ENCODE measurements at regions not wholly inside any gene's neighbourhood (a gene's known extent, or its start where the extent isn't known, plus 50 kb on each side); places are given as distances from the start of the nearest gene placed in this dataset.

DNA sequence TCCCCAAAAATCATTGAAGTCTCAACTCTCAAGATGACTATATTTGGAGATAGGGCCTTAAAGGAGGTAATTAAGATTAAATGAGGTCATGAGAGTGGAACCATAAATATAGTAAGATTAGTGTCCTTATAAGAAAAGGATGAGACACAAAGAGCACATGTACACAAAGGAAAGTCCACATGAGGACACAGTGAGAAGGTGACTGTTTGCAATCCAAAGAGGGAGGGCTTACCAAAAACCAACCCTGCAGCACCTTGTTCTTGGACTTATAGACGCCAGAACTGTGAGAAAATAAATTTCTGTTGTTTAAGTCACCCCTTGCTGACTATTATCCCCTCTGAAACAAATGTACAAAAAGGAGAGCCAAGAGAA, 150.4 kb upstream of the SMLR1 start:
- Histone ChIP-seq H3K36me3 (ENCODE audit: control insufficient read depth, insufficient read depth, low read length) (no peaks in the 10 kb centered on the region), H3K27me3 (ENCODE audit: control insufficient read depth, insufficient read depth, low read length, poor library complexity, severe bottlenecking) (no peaks in the 10 kb centered on the region), H3K9ac (ENCODE audit: extremely low read depth, low read length, poor library complexity, severe bottlenecking) (no peak overlapping the region), H3K4me3 (ENCODE audit: low read length) (no peak overlapping the region), H3K27ac (ENCODE audit: low read depth, low read length) (no peak overlapping the region), H3K4me1 (ENCODE audit: control insufficient read depth, insufficient read depth, low read length) (no peaks in the 10 kb centered on the region), H3K9me3 (ENCODE audit: control insufficient read depth, low read length) (no peaks in the 10 kb centered on the region)
- no peaks in the 10 kb centered on the region for H3K9me3 Mint-ChIP-seq
- no peaks in the 10 kb centered on the region for H3K27me3 Mint-ChIP-seq (ENCODE audit: insufficient read depth)
- WGBS, 2 experiments (ENCODE audit: insufficient coverage in 1 of 2, insufficient read length in 1 of 2): 80 to 88% methylated on average over 1 of the region's 1 CpG
- no peak for DNase-seq
- no peak overlapping the region for H3K4me3 Mint-ChIP-seq
- TF ChIP-seq, protein P1, sequence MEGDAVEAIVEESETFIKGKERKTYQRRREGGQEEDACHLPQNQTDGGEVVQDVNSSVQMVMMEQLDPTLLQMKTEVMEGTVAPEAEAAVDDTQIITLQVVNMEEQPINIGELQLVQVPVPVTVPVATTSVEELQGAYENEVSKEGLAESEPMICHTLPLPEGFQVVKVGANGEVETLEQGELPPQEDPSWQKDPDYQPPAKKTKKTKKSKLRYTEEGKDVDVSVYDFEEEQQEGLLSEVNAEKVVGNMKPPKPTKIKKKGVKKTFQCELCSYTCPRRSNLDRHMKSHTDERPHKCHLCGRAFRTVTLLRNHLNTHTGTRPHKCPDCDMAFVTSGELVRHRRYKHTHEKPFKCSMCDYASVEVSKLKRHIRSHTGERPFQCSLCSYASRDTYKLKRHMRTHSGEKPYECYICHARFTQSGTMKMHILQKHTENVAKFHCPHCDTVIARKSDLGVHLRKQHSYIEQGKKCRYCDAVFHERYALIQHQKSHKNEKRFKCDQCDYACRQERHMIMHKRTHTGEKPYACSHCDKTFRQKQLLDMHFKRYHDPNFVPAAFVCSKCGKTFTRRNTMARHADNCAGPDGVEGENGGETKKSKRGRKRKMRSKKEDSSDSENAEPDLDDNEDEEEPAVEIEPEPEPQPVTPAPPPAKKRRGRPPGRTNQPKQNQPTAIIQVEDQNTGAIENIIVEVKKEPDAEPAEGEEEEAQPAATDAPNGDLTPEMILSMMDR (conservative IDR thresholded peaks at IDR 0.05): no peak
- no peaks in the 10 kb centered on the region for H3K4me1 Mint-ChIP-seq
- H3K36me3 Mint-ChIP-seq (ENCODE audit: low read depth): no peaks in the 10 kb centered on the region
- no peak overlapping the region for H3K27ac Mint-ChIP-seq

DNA sequence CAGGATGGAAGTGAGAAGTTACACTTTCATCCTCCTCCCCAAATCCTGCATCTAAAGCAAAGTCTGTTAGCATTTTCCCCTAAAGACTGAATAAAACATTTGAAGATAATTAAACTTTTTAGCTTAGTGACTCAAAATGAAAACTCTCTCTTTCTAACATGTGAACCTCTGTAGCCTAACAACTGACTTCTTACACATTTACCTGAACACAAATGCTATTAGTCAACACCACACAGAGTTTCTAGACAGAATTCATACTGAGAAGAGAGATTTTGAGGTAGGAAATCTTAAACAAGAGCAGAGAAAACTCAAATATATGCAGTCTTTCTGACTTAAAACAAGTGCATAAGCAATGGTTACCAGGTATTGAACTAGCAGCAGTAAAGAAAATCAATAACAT, 149.9 kb upstream of the SMLR1 start:
- TF ChIP-seq, protein P1 (conservative IDR thresholded peaks at IDR 0.05): no peak
- H3K9ac ChIP-seq (ENCODE audit: extremely low read depth, low read length, poor library complexity, severe bottlenecking): no peak overlapping the region
- H3K27ac Mint-ChIP-seq: no peak overlapping the region
- H3K4me3 ChIP-seq (ENCODE audit: low read length): no peak overlapping the region
- H3K27me3 Mint-ChIP-seq (ENCODE audit: insufficient read depth): no peaks in the 10 kb centered on the region
- no peaks in the 10 kb centered on the region for H3K4me1 ChIP-seq (ENCODE audit: control insufficient read depth, insufficient read depth, low read length)
- no peaks in the 10 kb centered on the region for H3K36me3 ChIP-seq (ENCODE audit: control insufficient read depth, insufficient read depth, low read length)
- no peaks in the 10 kb centered on the region for H3K4me1 Mint-ChIP-seq
- DNase-seq: no peak
- no peaks in the 10 kb centered on the region for H3K9me3 ChIP-seq (ENCODE audit: control insufficient read depth, low read length)
- H3K9me3 Mint-ChIP-seq: no peaks in the 10 kb centered on the region
- no peaks in the 10 kb centered on the region for H3K36me3 Mint-ChIP-seq (ENCODE audit: low read depth)
- no peak overlapping the region for H3K4me3 Mint-ChIP-seq
- H3K27me3 ChIP-seq (ENCODE audit: control insufficient read depth, insufficient read depth, low read length, poor library complexity, severe bottlenecking): no peaks in the 10 kb centered on the region
- H3K27ac ChIP-seq (ENCODE audit: low read depth, low read length): no peak overlapping the region

DNA sequence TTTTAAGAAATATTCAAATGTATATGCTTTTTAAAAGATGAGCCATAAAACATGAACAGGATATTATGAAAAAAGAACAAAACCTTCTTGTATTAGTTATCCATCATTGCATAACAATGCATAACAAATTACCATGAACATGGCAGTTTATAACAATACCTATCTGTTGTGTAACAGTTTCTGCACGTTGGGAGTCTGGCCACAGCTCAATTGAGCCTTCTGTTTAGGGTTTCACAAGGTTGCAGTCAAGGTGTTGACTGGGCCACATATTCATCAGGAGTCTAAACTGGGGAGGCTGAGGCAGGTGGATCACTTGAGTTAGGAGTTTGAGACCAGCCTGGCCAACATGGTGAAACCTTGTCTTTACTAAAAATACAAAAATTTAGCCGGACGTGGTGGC, 149.4 kb upstream of the SMLR1 start:
- no peak for DNase-seq
- Mint-ChIP-seq H3K4me3 (no peak overlapping the region), H3K27me3 (ENCODE audit: insufficient read depth) (no peaks in the 10 kb centered on the region), H3K9me3 (no peaks in the 10 kb centered on the region), H3K4me1 (no peaks in the 10 kb centered on the region), H3K36me3 (ENCODE audit: low read depth) (no peaks in the 10 kb centered on the region), H3K27ac (no peak overlapping the region)
- Histone ChIP-seq H3K9ac (ENCODE audit: extremely low read depth, low read length, poor library complexity, severe bottlenecking) (no peak overlapping the region), H3K4me1 (ENCODE audit: control insufficient read depth, insufficient read depth, low read length) (no peaks in the 10 kb centered on the region), H3K27ac (ENCODE audit: low read depth, low read length) (no peak overlapping the region), H3K9me3 (ENCODE audit: control insufficient read depth, low read length) (no peaks in the 10 kb centered on the region), H3K4me3 (ENCODE audit: low read length) (no peak overlapping the region), H3K27me3 (ENCODE audit: control insufficient read depth, insufficient read depth, low read length, poor library complexity, severe bottlenecking) (no peaks in the 10 kb centered on the region), H3K36me3 (ENCODE audit: control insufficient read depth, insufficient read depth, low read length) (no peaks in the 10 kb centered on the region)
- TF ChIP-seq, protein P1 (conservative IDR thresholded peaks at IDR 0.05): no peak
- WGBS, 2 experiments (ENCODE audit: insufficient coverage in 1 of 2, insufficient read length in 1 of 2): 66 to 71% methylated on average over 3 of the region's 3 CpGs
